GM08714 (cell line): ENCODE measurements at regions not wholly inside any gene's neighbourhood (a gene's known extent, or its start where the extent isn't known, plus 50 kb on each side); places are given as distances from the start of the nearest gene placed in this dataset.

Source experiments
- H3K4me3 ChIP-seq: fragments of 200-500 bp; sonication (Bioruptor generic); 2 replicates; pipeline ENCODE4 v1.5.1; 2014; ENCODE audit warnings: mild to moderate bottlenecking, low read length, inconsistent platforms
- ZNF274 ChIP-seq: IDR thresholded peaks from 2 replicates; pipeline ENCODE4 v1.6.1; 2012; ENCODE audit warnings: mild to moderate bottlenecking, low read depth, low read length

DNA sequence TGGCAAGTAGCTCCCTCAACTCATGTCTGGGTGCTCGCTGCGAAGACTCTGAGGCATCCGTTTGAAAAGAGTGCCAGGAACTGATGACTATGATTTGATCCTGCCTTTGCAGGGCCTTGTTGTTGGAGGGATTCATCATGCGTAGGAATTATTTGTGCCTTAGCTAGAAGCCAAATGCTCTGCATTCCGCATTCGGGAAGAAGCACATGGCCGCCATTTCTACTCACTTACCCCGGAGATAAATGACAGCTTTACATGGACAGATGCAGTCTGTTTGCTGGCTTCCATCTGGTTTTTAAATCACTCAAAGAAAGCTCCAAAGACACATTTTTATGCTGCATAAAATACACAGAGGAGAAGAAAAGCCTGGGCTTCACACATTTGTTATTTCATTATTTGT lies 363.3 kb upstream of the CDH4 start:
- no peak overlapping the region for H3K4me3 ChIP-seq
- no peak for TF ChIP-seq ZNF274

DNA sequence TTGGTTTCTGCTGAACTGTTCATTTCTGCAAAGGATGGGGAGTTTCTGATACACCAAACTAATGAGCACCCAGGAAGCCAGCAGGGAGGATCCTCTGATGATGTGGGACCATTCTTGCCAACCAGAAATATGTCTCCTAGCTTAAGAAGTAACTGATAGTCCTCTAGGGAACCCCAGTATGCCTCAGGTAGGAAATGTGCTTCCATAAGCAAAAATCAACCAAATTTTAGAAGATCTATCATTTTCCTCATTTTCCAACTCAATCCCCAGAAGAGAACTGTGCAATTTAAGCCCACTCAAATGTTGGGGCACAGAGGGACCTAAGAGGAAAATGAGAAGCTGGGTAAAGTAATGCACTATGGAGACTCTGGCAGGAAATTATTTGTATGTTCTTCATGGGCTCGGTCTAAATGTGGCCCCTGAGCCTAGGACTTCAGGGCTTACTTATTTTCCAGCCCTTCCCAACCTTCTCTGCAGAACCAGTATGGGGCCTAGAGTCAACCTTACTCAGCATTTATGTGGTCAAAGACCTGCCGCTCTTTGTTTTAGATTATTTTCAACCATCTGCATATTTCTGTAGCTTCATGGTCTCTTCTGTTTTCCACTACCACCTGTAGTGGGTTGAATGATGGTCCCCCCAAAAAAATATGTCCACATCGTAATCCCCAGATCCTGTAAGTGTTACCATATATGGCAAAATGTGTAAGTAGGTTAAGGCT lies 359.8 kb upstream of the CDH4 start:
- TF ChIP-seq ZNF274, result no peak
- no peak overlapping the region for H3K4me3 ChIP-seq

DNA sequence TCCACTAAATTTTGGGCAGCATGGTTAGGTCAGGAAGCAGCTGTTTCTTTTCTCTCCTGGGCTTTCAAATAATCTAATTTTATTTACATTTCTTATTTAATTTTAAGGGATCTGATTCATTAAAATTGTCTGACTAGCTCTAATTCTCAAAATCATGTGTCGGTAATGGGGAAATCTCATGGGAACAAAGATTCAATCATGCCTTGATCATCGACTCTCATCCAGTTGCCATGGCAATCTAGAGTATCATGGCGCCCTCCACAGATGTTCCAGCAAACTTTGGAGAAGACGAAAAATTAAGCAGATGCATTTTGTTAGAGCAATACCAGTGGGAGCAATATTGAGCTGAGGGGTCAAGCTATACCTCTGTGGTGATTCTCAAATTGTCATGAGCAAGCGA lies 358.0 kb upstream of the CDH4 start:
- TF ChIP-seq ZNF274, result no peak
- H3K4me3 ChIP-seq, result no peak overlapping the region

DNA sequence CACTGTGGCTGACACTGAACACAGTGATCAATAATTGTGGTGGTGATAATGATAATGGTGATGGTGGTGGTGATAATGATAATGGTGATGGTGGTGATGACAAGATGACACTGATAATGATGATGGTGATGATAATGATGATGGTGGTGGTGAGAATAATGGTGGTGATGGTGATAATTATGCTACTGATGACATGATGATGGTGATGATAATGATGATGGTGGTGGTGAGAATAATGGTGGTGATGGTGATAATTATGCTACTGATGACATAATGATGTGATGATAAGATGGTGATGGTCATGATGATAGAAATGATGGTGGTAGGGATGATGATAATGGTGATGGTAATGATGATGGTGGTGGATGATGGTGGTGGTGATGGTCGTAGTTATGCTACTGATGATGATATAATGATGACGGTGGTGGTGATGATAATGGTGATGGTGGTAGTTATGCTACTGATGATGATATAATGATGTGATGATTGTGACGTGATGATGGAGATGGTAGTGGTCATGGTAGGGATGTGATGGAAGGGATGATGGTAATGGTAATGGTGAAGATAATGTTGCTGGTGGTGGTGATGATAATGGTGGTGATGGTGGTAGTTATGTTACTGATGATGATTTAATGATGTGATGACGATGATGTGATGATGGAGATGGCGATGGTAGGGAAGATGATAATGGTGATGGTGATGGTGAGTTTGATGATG lies 356.5 kb upstream of the CDH4 start:
- TF ChIP-seq ZNF274, result no peak
- H3K4me3 ChIP-seq, result no peak overlapping the region

DNA sequence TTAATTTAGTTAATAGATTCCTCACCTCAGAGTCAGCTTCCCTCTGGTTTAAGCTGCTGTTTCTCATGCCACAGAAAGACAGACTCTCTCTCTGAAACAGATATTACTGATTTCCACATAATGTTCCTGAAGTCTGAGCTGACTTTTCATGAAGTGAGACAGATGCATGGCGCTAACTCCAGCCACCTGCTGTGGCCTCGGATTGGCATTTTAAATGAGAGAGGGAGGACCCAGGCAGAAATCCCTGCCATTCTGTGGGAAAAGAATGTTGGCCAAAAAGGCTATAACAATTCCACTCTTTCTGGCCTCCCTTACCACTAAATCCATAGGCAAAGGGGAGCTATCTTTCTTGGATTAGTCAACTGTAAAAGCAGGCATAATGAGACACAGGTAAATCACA lies 354.1 kb upstream of the CDH4 start:
- no peak overlapping the region for H3K4me3 ChIP-seq
- no peak for TF ChIP-seq ZNF274

DNA sequence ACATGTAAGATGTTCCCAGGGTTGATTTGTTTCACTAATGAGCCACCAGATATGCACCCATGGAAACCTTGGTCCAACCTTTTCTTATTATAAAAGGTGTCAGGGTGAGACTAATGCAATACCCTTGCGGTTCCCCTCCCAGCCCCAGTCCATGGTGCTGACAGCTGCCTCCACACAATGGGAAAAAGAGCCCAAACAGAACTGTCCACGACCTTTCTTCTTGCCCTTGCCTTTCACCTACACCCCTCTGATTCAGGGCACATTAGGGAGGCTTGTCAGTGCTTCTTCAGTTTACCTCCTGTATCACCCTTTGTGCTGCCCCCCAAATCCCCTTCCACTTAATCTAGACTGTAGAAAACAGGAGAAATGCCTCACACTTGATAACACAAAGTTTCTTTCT lies 352.7 kb upstream of the CDH4 start:
- H3K4me3 ChIP-seq, result no peak overlapping the region
- TF ChIP-seq ZNF274, result no peak

DNA sequence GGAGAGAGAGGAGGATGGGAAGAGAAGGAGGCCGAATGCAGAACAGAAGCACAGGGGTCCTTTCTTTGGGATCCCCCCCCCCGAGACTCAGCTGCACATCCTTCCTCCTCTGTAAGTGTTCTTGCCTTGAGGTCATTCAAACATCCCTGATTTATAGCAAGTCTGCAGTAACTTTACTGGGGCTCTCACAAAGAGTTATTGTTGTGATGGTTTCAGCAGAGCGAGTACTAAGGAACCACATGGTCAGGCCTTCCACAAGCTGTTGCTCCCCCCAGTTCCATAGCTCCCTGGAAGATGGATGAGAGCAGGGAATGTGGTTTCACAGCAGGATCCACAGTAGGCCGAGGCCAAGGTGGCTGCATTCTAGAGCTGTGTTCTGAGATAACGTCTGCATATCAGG lies 351.4 kb upstream of the CDH4 start:
- TF ChIP-seq ZNF274, result no peak
- no peak overlapping the region for H3K4me3 ChIP-seq

DNA sequence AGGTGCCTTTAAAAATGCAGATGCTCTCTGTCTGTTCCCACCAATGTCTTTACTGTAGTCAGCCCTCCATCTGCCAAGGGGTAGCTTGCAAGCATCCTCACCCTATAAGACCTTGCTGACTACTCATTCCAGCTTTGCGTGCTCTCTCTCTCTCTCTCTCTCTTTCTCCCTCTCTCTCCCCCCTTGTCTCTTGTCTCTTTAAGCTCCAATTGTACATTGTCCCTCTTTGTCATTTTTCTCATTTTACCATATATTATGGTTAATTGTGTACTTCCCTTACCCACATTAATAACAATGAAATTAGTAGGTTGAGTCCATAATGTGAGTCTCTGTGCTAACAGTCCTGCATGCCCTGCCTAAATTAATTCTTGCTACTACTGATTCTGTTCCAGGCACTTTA lies 350.2 kb upstream of the CDH4 start:
- TF ChIP-seq ZNF274, result no peak
- no peak overlapping the region for H3K4me3 ChIP-seq

DNA sequence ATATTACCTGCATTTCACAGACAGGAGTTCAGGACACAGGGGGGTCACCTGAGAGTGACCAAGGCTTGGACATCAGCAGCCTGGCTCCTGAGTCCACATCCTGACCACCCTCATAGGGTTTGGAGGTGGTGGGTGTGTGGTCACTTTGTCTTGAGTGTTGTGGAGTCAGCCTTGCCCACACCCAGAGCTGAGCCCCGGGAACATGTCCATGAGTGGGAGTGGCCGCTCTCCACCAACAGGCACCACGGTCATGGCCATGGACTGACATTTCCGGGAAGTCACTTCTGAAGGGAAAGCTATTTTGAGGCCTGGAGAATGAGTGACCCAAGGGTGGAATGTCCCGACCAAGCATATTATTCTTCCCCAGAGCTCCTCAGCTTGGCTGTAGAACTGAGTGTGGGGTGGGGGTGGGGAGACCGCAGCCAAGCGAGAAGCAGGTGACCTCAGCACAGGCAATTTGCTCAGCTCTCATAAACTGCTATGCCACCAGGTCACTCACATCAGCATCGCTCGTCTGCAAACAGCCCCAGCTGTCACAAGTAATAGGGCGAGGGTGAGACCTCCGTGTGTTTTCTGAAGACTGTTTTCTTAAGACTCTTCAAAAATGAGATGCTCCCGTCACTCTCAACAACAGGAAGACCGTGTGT lies 348.6 kb upstream of the CDH4 start:
- TF ChIP-seq ZNF274, result no peak
- H3K4me3 ChIP-seq, result no peak overlapping the region

DNA sequence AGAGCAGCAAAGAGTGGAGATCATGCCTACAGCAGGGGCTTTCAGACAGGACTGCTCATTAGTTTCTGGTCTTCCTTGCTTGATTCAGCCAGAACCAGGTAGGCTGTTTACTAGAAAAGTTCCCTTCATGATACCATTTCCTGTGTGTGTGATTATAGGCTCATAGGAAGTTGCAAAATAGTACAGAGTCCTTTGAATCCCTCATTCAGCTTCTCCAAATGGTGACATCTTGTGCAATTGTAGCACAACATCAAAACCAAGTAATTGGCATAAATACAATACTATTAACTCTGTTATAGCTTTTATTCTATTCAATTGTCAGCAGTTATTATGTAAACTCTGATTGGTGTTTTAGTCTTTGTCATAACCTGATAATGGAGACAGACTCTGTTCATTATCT lies 347.3 kb upstream of the CDH4 start:
- TF ChIP-seq ZNF274, result no peak
- H3K4me3 ChIP-seq, result no peak overlapping the region

DNA sequence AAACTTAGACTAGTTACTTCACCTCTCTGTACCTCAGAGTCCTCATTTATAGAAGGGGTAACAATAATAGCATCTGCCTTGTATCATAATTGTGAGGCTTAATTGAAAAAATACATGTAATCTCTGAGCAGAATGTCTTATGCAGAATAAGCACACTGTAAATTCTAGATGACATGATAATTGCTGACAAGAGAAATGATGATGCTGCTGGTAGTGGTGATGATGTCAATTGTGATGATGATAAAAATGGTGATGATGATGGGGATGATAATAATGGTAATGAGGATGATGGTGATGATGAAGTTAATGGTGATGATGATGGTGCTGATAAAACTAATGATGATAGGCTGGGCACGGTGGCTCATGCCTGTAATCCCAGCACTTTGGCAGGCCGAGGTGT lies 346.1 kb upstream of the CDH4 start:
- no peak overlapping the region for H3K4me3 ChIP-seq
- TF ChIP-seq ZNF274, result no peak

DNA sequence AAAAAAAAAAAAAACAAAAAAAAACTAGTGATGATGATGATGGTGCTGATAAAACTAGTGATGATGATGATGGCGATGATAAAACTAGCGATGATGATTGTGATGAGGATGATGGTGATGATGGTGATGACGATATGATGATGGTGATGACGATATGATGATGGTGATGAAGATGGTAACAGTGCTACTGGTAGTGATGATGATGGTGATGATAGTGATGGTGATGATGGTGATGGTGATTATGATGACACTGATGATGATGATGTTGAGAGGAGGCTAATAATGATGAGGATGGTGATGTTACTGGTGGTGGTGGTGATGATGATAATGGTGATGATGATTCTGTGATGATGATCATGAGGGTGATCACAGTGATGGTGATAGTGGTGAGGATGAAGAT lies 345.5 kb upstream of the CDH4 start:
- no peak for TF ChIP-seq ZNF274
- H3K4me3 ChIP-seq, result no peak overlapping the region

DNA sequence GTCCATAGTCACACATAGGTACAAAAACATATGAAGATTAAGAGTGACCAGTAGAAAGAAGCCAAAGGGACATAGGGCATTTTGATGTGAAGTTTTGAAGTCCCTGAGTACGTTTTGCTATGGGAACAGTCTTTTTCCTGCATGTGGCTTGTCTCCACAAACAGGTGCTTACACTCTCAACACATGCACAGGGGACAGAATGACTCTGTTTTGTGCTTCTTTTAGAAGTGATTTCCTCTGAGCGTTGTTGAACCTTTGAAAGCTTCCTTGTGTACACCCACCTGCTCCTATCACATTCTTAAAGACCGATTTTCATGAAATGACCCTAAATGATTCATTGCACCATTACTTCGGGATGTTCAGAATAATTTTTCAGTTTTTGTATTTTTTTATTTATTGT lies 338.8 kb upstream of the CDH4 start:
- TF ChIP-seq ZNF274, result no peak
- H3K4me3 ChIP-seq, result no peak overlapping the region

DNA sequence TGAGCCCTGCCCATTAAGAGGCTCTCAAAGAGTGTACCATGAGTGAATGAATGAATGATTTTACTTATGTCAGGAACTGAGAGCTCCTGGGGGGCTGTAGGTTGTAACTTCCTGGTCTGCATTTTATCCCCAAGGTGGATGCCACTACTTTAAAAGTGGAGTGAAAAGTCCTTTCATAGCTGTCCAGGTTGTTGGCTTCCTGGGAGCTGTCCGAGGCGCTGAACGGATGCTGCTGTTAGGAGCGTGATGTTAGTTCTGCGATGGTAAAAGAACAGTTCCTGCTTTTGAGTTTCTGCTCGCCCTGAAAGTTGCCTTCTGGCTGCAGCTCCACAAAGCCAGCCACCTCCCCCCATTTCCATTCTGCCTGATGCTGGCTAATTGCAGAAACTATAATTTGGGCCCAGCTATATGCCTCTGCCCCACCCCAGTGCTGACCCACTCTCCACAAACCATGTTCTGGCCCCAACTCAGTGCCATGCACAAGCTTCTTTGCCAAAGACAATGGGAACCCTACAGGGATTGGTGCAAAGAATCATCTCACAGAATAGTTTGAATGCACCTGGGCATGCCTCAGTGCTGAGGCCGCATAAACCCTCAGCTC lies 330.9 kb upstream of the CDH4 start:
- no peak for TF ChIP-seq ZNF274
- no peak overlapping the region for H3K4me3 ChIP-seq

DNA sequence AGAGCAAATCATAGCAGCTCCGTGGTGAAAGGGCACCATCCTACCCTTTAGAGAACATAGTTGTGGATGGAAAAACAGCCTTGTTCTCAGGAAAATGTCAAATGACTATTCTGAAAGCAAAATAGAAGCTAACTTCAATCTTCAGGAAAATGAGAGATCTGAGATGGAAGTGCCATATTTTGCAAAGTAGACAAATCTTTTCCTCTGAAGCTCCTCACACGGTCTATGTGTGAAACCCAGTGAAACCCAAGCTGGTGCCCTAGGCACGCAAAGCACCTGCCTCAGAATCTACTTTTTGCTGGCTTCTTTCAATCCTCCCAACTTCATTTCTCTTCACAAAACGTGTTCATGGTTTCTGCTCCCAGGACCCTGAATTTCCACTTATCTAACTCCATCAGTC lies 325.2 kb upstream of the CDH4 start:
- H3K4me3 ChIP-seq, result no peak overlapping the region
- no peak for TF ChIP-seq ZNF274
